ENCODE measurements at regions not wholly inside any gene's neighbourhood (a gene's known extent, or its start where the extent isn't known, plus 50 kb on each side); places are given as distances from the start of the nearest gene placed in this dataset.

GRCh38 chr3:1787094-1787493, 311.6 kb upstream of the CNTN4 start:
- Histone ChIP-seq H2AFZ (ENCODE audit: low read depth) (no peak overlapping the region), H4K20me1 (ENCODE audit: insufficient read depth) (no peaks in the 10 kb centered on the region), H3F3A (replicated peaks; ENCODE audit: insufficient read depth) (no peaks in the 10 kb centered on the region), H3K4me3 (ENCODE audit: low read depth in 2 of 2, low read length in 1 of 2) (no peak overlapping the region), H3K79me2 (ENCODE audit: insufficient read depth) (no peaks in the 10 kb centered on the region), H3K9ac (no peak overlapping the region), H3K4me1 (ENCODE audit: control insufficient read depth in 1 of 2, insufficient read depth in 2 of 2, low read depth in 1 of 2, low read length in 1 of 2) (no peaks in the 10 kb centered on the region; a peak in 1 of 4 replicates), H3K36me3 (replicated peaks in 1 of 2; ENCODE audit: control insufficient read depth in 1 of 2, insufficient read depth in 2 of 2, low read length in 1 of 2) (no peaks in the 10 kb centered on the region), H3K9me3 (peaks cover 5% of the 10 kb centered on the region; the same call in 1 of the 2 replicates), H3K9me2 (no peaks in the 10 kb centered on the region), H3K4me2 (no peak overlapping the region), H3K27ac (ENCODE audit: low read depth in 2 of 2, low read length in 1 of 2) (no peak overlapping the region), H3K27me3 (ENCODE audit: insufficient read depth) (no peaks in the 10 kb centered on the region)
- ChIA-PET CTCF (no interaction called here), POLR2A (no interaction called here)
- 26% methylated on average over 3 of the region's 3 CpGs for WGBS (ENCODE audit: low lambda C conversion rate)
- TF ChIP-seq ZBTB33 (IDR thresholded peaks at IDR 0.05; ENCODE audit: borderline replicate concordance, low read depth) (no peak), EP300 (IDR thresholded peaks at IDR 0.05; ENCODE audit: borderline replicate concordance in 1 of 2, low read depth in 1 of 2, low read length in 1 of 2) (no peak)
- no peak for DNase-seq

DNA sequence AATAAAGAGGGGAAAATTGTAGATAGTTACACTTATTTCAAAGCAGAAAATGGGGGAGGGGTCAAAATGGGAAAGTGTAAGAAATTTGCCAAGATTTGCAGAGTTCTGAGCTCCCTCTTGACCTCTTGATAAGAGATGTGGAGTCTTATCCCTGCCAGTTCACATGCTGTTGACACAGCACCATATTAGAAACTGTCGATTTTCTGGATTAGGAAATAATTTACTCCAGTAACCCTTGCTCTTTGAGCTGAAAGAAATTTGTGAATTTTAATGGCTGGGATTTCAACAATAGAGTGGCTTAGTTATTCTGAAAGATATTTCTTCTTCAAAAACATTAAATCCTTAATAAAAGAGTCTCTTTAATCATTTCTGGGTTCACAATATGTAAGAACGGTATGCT, 306.2 kb upstream of the CNTN4 start:
- ChIA-PET CTCF (no interaction called here), POLR2A (no interaction called here)
- Histone ChIP-seq H3K4me1 (ENCODE audit: control insufficient read depth in 1 of 2, insufficient read depth in 2 of 2, low read depth in 1 of 2, low read length in 1 of 2) (no peaks in the 10 kb centered on the region), H3K27ac (ENCODE audit: low read depth in 2 of 2, low read length in 1 of 2) (no peak overlapping the region), H3K9me2 (no peaks in the 10 kb centered on the region), H4K20me1 (ENCODE audit: insufficient read depth) (no peaks in the 10 kb centered on the region), H3K9ac (no peak overlapping the region), H2AFZ (ENCODE audit: low read depth) (no peak overlapping the region), H3K9me3 (no peaks in the 10 kb centered on the region), H3F3A (replicated peaks; ENCODE audit: insufficient read depth) (no peaks in the 10 kb centered on the region), H3K79me2 (ENCODE audit: insufficient read depth) (no peaks in the 10 kb centered on the region), H3K4me2 (no peak overlapping the region), H3K27me3 (ENCODE audit: insufficient read depth) (no peaks in the 10 kb centered on the region), H3K36me3 (replicated peaks in 1 of 2; ENCODE audit: control insufficient read depth in 1 of 2, insufficient read depth in 2 of 2, low read length in 1 of 2) (no peaks in the 10 kb centered on the region), H3K4me3 (ENCODE audit: low read depth in 2 of 2, low read length in 1 of 2) (no peak overlapping the region)
- WGBS (ENCODE audit: low lambda C conversion rate) = 41% methylated on average over 2 of the region's 2 CpGs
- TF ChIP-seq ELF1 (IDR thresholded peaks at IDR 0.05) (no peak), SIN3A (IDR thresholded peaks at IDR 0.05; ENCODE audit: borderline replicate concordance, low read depth, low read length) (no peak), IRF3 (IDR thresholded peaks at IDR 0.05; ENCODE audit: low read depth, low read length) (no peak), RCOR1 (IDR thresholded peaks at IDR 0.05; ENCODE audit: low read length) (no peak), MXI1 (IDR thresholded peaks at IDR 0.05; ENCODE audit: low read depth, low read length) (no peak), RAD21 (IDR thresholded peaks at IDR 0.05; ENCODE audit: low read length) (no peak), FOSL2 (IDR thresholded peaks at IDR 0.05; ENCODE audit: borderline replicate concordance, low read depth) (no peak), GATA2 (CRISPR knock-in tag; IDR thresholded peaks at IDR 0.05) (no peak), GABPA (IDR thresholded peaks at IDR 0.05; ENCODE audit: low read depth) (no peak), EP300 (IDR thresholded peaks at IDR 0.05; ENCODE audit: borderline replicate concordance in 1 of 2, low read depth in 1 of 2, low read length in 1 of 2) (no peak), NRF1 (IDR thresholded peaks at IDR 0.05; ENCODE audit: low read depth, low read length) (no peak), NFIC (IDR thresholded peaks at IDR 0.05; ENCODE audit: borderline replicate concordance) (no peak), POLR2AphosphoS5 (IDR thresholded peaks at IDR 0.05; ENCODE audit: low read depth, low read length) (no peak), SMC3 (IDR thresholded peaks at IDR 0.05; ENCODE audit: low read depth, low read length) (no peak), FOXJ3 (CRISPR knock-in tag; IDR thresholded peaks at IDR 0.05) (no peak), YY1 (IDR thresholded peaks at IDR 0.05; ENCODE audit: low read depth) (no peak)
- TF ChIP-seq, protein P1, sequence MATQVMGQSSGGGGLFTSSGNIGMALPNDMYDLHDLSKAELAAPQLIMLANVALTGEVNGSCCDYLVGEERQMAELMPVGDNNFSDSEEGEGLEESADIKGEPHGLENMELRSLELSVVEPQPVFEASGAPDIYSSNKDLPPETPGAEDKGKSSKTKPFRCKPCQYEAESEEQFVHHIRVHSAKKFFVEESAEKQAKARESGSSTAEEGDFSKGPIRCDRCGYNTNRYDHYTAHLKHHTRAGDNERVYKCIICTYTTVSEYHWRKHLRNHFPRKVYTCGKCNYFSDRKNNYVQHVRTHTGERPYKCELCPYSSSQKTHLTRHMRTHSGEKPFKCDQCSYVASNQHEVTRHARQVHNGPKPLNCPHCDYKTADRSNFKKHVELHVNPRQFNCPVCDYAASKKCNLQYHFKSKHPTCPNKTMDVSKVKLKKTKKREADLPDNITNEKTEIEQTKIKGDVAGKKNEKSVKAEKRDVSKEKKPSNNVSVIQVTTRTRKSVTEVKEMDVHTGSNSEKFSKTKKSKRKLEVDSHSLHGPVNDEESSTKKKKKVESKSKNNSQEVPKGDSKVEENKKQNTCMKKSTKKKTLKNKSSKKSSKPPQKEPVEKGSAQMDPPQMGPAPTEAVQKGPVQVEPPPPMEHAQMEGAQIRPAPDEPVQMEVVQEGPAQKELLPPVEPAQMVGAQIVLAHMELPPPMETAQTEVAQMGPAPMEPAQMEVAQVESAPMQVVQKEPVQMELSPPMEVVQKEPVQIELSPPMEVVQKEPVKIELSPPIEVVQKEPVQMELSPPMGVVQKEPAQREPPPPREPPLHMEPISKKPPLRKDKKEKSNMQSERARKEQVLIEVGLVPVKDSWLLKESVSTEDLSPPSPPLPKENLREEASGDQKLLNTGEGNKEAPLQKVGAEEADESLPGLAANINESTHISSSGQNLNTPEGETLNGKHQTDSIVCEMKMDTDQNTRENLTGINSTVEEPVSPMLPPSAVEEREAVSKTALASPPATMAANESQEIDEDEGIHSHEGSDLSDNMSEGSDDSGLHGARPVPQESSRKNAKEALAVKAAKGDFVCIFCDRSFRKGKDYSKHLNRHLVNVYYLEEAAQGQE (IDR thresholded peaks at IDR 0.05; ENCODE audit: low read depth, low read length) = no peak
- no peak for DNase-seq
